ENCODE measurements at regions not wholly inside any gene's neighbourhood (a gene's known extent, or its start where the extent isn't known, plus 50 kb on each side); places are given as distances from the start of the nearest gene placed in this dataset.

DNA sequence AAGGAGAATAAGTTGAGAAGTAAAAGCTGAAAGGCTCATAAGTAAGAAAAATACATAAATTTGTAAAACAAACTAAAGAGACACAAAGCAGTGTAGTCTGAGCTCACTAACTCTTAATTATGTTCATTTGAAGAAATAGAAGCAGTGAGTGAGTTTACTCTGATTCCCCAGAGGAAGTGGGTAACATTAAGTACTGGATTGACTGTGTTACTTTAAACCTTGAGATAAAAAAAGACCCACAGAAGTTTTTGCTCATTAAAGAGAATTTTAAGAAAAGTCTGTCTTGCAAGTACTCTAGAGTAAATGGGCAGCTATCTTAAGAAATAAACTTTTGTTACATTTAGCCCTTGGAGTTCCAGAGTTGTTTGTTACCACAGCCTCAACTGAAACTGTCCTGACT, 2466.9 kb downstream of the PCDH7 start:
- Histone ChIP-seq H3K27ac (no peak overlapping the region), H3K4me1 (no peaks in the 10 kb centered on the region), H3K36me3 (no peaks in the 10 kb centered on the region), H3K4me2 (no peak overlapping the region), H4K20me1 (ENCODE audit: low read depth) (no peaks in the 10 kb centered on the region), H3K4me3 (no peak overlapping the region), H3K9me3 (ENCODE audit: low read depth) (no peaks in the 10 kb centered on the region), H3K9ac (no peak overlapping the region), H3K27me3 (no peaks in the 10 kb centered on the region), H3F3A (ENCODE audit: low read depth) (no peaks in the 10 kb centered on the region), H3K79me2 (ENCODE audit: low read depth) (no peaks in the 10 kb centered on the region), H2AFZ (replicated peaks) (no peak overlapping the region)
- no peak for DNase-seq (ENCODE audit: low spot score)
- Mint-ChIP-seq H3K27ac (no peak overlapping the region), H3K27me3 (ENCODE audit: insufficient read depth, low read depth) (peaks cover 2% of the 10 kb centered on the region), H3K4me3 (no peak overlapping the region), H3K36me3 (no peaks in the 10 kb centered on the region), H3K4me1 (no peaks in the 10 kb centered on the region), H3K9me3 (peaks cover 2% of the 10 kb centered on the region)
- no peak for TF ChIP-seq EZH2 (IDR thresholded peaks at IDR 0.05)
- TF ChIP-seq, protein P1, sequence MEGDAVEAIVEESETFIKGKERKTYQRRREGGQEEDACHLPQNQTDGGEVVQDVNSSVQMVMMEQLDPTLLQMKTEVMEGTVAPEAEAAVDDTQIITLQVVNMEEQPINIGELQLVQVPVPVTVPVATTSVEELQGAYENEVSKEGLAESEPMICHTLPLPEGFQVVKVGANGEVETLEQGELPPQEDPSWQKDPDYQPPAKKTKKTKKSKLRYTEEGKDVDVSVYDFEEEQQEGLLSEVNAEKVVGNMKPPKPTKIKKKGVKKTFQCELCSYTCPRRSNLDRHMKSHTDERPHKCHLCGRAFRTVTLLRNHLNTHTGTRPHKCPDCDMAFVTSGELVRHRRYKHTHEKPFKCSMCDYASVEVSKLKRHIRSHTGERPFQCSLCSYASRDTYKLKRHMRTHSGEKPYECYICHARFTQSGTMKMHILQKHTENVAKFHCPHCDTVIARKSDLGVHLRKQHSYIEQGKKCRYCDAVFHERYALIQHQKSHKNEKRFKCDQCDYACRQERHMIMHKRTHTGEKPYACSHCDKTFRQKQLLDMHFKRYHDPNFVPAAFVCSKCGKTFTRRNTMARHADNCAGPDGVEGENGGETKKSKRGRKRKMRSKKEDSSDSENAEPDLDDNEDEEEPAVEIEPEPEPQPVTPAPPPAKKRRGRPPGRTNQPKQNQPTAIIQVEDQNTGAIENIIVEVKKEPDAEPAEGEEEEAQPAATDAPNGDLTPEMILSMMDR (IDR thresholded peaks at IDR 0.05), result no peak
- TF ChIP-seq EZH2phosphoT487 (IDR thresholded peaks at IDR 0.05), result no peak

DNA sequence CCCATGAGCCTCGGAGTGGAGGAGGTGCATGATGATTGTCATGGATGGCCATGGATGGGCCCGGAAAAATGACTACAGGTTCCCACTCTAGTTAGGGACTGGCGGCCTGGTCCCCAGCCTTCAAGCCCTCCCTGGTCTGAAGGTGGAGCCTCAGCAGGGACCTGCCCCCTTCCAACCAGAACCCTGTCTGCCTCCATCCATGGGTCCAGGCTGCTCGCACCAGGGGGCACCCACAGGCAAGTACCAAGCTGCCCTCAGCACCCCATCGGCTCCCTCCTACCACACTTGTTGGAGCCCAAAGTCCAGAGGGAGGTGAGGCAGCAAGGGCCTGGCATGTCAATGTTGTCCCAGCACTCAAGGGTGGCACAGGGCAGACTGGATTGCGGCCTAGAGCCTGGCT, 2468.6 kb downstream of the PCDH7 start:
- Histone ChIP-seq H3K27me3 (no peaks in the 10 kb centered on the region), H3K4me1 (no peaks in the 10 kb centered on the region), H3F3A (ENCODE audit: low read depth) (no peaks in the 10 kb centered on the region), H2AFZ (replicated peaks) (no peak overlapping the region), H3K9ac (no peak overlapping the region), H3K9me3 (ENCODE audit: low read depth) (no peaks in the 10 kb centered on the region), H3K27ac (no peak overlapping the region), H3K36me3 (no peaks in the 10 kb centered on the region), H3K79me2 (ENCODE audit: low read depth) (no peaks in the 10 kb centered on the region), H3K4me3 (no peak overlapping the region), H3K4me2 (no peak overlapping the region), H4K20me1 (ENCODE audit: low read depth) (no peaks in the 10 kb centered on the region)
- Mint-ChIP-seq H3K36me3 (no peaks in the 10 kb centered on the region), H3K4me1 (no peaks in the 10 kb centered on the region), H3K4me3 (no peak overlapping the region), H3K9me3 (no peaks in the 10 kb centered on the region), H3K27me3 (ENCODE audit: insufficient read depth, low read depth) (peaks cover 2% of the 10 kb centered on the region), H3K27ac (no peak overlapping the region)
- DNase-seq (ENCODE audit: low spot score), result no peak
- TF ChIP-seq EZH2 (IDR thresholded peaks at IDR 0.05), result no peak
- TF ChIP-seq, protein P1 (IDR thresholded peaks at IDR 0.05), result no peak
- no peak for TF ChIP-seq EZH2phosphoT487 (IDR thresholded peaks at IDR 0.05)

DNA sequence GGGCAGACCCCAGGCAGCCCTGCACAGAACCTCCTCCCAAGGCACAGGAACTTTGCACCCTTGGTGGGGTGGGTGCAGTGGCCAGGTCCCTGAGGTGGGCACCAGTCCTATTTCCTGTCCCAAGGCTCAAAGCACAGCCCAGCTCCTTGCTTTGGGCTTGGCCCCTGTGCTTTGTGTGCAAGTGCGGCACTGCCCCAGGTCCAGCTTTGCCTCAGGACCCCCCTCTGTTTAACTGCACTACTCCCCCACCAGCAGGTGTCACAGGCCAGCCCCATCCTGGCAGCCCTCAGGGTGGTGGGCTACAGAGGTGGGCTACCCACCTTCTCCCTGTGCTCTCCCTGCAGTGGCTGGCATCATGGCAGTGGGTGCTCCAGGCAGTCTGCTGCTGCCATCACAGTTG, 2469.0 kb downstream of the PCDH7 start:
- Mint-ChIP-seq H3K36me3 (no peaks in the 10 kb centered on the region), H3K4me1 (no peaks in the 10 kb centered on the region), H3K9me3 (no peaks in the 10 kb centered on the region), H3K4me3 (no peak overlapping the region), H3K27ac (no peak overlapping the region), H3K27me3 (ENCODE audit: insufficient read depth, low read depth) (peaks cover 2% of the 10 kb centered on the region)
- DNase-seq (ENCODE audit: low spot score), result no peak
- no peak overlapping the region for H2AFZ ChIP-seq (replicated peaks)
- no peak overlapping the region for H3K27ac ChIP-seq
- no peak overlapping the region for H3K4me3 ChIP-seq
- no peaks in the 10 kb centered on the region for H3F3A ChIP-seq (ENCODE audit: low read depth)
- H3K4me2 ChIP-seq, result no peak overlapping the region
- H3K9ac ChIP-seq, result no peak overlapping the region
- H3K4me1 ChIP-seq, result no peaks in the 10 kb centered on the region
- H3K27me3 ChIP-seq, result no peaks in the 10 kb centered on the region
- H4K20me1 ChIP-seq (ENCODE audit: low read depth), result no peaks in the 10 kb centered on the region
- no peaks in the 10 kb centered on the region for H3K9me3 ChIP-seq (ENCODE audit: low read depth)
- no peaks in the 10 kb centered on the region for H3K36me3 ChIP-seq
- no peak for TF ChIP-seq EZH2 (IDR thresholded peaks at IDR 0.05)
- TF ChIP-seq, protein P1 (IDR thresholded peaks at IDR 0.05), result no peak
- TF ChIP-seq EZH2phosphoT487 (IDR thresholded peaks at IDR 0.05), result no peak
- no peaks in the 10 kb centered on the region for H3K79me2 ChIP-seq (ENCODE audit: low read depth)

DNA sequence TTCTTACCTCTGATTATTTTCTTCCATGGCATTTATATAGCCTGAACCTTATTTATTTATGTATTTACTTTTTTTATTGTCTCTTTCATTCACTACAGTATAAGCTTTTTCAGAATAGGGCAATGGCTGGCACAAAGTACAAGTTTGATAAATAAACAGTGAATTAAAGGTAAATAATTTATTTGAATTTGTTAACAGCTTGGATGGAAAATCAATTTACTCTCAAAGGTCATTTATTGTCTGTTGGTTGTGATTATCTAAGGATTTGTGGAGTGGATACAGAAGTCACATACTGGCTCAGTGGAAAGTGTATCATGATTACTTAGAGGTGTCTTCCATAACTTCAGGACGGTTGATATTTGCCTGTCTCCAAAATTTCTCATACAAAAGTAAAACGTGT, 2472.9 kb downstream of the PCDH7 start:
- H3K36me3 ChIP-seq, result no peaks in the 10 kb centered on the region
- H3K27ac ChIP-seq, result no peak overlapping the region
- no peaks in the 10 kb centered on the region for H3K4me1 ChIP-seq
- H3K9ac ChIP-seq, result no peak overlapping the region
- no peaks in the 10 kb centered on the region for H3K79me2 ChIP-seq (ENCODE audit: low read depth)
- H3F3A ChIP-seq (ENCODE audit: low read depth), result no peaks in the 10 kb centered on the region
- no peak overlapping the region for H3K4me2 ChIP-seq
- no peaks in the 10 kb centered on the region for H4K20me1 ChIP-seq (ENCODE audit: low read depth)
- H3K4me3 ChIP-seq, result no peak overlapping the region
- Mint-ChIP-seq H3K27ac (no peak overlapping the region), H3K4me3 (no peak overlapping the region), H3K4me1 (no peaks in the 10 kb centered on the region), H3K36me3 (no peaks in the 10 kb centered on the region), H3K9me3 (no peaks in the 10 kb centered on the region), H3K27me3 (ENCODE audit: insufficient read depth, low read depth) (no peaks in the 10 kb centered on the region)
- no peaks in the 10 kb centered on the region for H3K27me3 ChIP-seq
- DNase-seq (ENCODE audit: low spot score), result no peak
- H3K9me3 ChIP-seq (ENCODE audit: low read depth), result no peaks in the 10 kb centered on the region
- H2AFZ ChIP-seq (replicated peaks), result no peak overlapping the region
- TF ChIP-seq EZH2phosphoT487 (IDR thresholded peaks at IDR 0.05), result no peak
- TF ChIP-seq, protein P1 (IDR thresholded peaks at IDR 0.05), result no peak

Data from neural progenitor cell (in vitro differentiated cells).